CD4-positive, alpha-beta T cell treated with Interleukin-4 for 1 hour (primary cell): ENCODE measurements at regions not wholly inside any gene's neighbourhood (a gene's known extent, or its start where the extent isn't known, plus 50 kb on each side); places are given as distances from the start of the nearest gene placed in this dataset.

Experiments used
- DNase-seq, 2 donors: peaks; one replicate each; pipeline ENCODE4 v3.0.0-alpha.2; 2020 to 2022

- no peak for DNase-seq
Observed at GRCh38 chr4:173835903-173836302, 305.9 kb upstream of the HAND2 start.

- DNase-seq = no peak
Observed at GRCh38 chr4:173834151-173834550, 304.1 kb upstream of the HAND2 start.

GRCh38 chr4:173829565-173829964 is 299.5 kb upstream of the HAND2 start:
- no peak for DNase-seq

- no peak for DNase-seq
Observed at GRCh38 chr4:173827707-173828106, 297.7 kb upstream of the HAND2 start.

GRCh38 chr4:173821876-173822275 is 291.8 kb upstream of the HAND2 start:
- no peak for DNase-seq

GRCh38 chr4:173821036-173821435 is 291.0 kb upstream of the HAND2 start:
- DNase-seq = no peak

- DNase-seq = no peak
Observed at GRCh38 chr4:173807347-173807746, 277.3 kb upstream of the HAND2 start.

- no peak for DNase-seq
Observed at GRCh38 chr4:173805884-173806283, 275.9 kb upstream of the HAND2 start.

- no peak for DNase-seq
Observed at GRCh38 chr4:173802662-173803022, 272.6 kb upstream of the HAND2 start.

- no peak for DNase-seq
Observed at GRCh38 chr4:173801876-173802661, 272.0 kb upstream of the HAND2 start.

- no peak for DNase-seq
Observed at GRCh38 chr4:173801361-173801760, 271.3 kb upstream of the HAND2 start.

GRCh38 chr4:173797296-173797695 is 267.3 kb upstream of the HAND2 start:
- DNase-seq = no peak

- DNase-seq = no peak
Observed at GRCh38 chr4:173794662-173795061, 264.6 kb upstream of the HAND2 start.

- DNase-seq = no peak
Observed at GRCh38 chr4:173793937-173794510, 264.0 kb upstream of the HAND2 start.

- DNase-seq = no peak
Observed at GRCh38 chr4:173782660-173783059, 252.6 kb upstream of the HAND2 start.

- no peak for DNase-seq
Observed at GRCh38 chr4:173777921-173778320, 247.9 kb upstream of the HAND2 start.

GRCh38 chr4:173777421-173777820 is 247.4 kb upstream of the HAND2 start:
- DNase-seq = no peak

- no peak for DNase-seq
Observed at GRCh38 chr4:173769568-173769967, 239.5 kb upstream of the HAND2 start.

- DNase-seq = no peak
Observed at GRCh38 chr4:173767650-173768049, 237.6 kb upstream of the HAND2 start.

- no peak for DNase-seq
Observed at GRCh38 chr4:173766171-173766600, 236.2 kb upstream of the HAND2 start.

- DNase-seq = no peak
Observed at GRCh38 chr4:173765751-173766150, 235.7 kb upstream of the HAND2 start.

- DNase-seq = no peak
Observed at GRCh38 chr4:173763389-173763788, 233.4 kb upstream of the HAND2 start.

- DNase-seq = no peak
Observed at GRCh38 chr4:173761938-173762337, 231.9 kb upstream of the HAND2 start.

- no peak for DNase-seq
Observed at GRCh38 chr4:173761236-173761635, 231.2 kb upstream of the HAND2 start.

- DNase-seq = no peak
Observed at GRCh38 chr4:173758132-173758531, 228.1 kb upstream of the HAND2 start.
